GM13976 (cell line): ENCODE measurements at regions not wholly inside any gene's neighbourhood (a gene's known extent, or its start where the extent isn't known, plus 50 kb on each side); places are given as distances from the start of the nearest gene placed in this dataset.

ENCODE experiments used
- DNase-seq: peaks from one replicate; pipeline ENCODE4 v3.0.0; 2012; ENCODE audit warnings: low spot score
- in situ Hi-C: fragments of 300-500 bp; cut with MboI; formaldehyde crosslinking; loops from one replicate; pipeline ENCODE4 v1.12.0; 2022; ENCODE audit warnings: low sequenced_read_pairs, mixed read lengths, inconsistent platforms; ENCODE audit not compliant: unreplicated experiment
- TF ChIP-seq, protein P1 (sequence below): IDR thresholded peaks from 2 replicates; pipeline ENCODE4 v1.5.1; 2012; ENCODE audit warnings: borderline replicate concordance, mild to moderate bottlenecking; ENCODE audit not compliant: insufficient read depth; ENCODE audit errors: extremely low read depth, missing control alignments, control extremely low read depth

DNA sequence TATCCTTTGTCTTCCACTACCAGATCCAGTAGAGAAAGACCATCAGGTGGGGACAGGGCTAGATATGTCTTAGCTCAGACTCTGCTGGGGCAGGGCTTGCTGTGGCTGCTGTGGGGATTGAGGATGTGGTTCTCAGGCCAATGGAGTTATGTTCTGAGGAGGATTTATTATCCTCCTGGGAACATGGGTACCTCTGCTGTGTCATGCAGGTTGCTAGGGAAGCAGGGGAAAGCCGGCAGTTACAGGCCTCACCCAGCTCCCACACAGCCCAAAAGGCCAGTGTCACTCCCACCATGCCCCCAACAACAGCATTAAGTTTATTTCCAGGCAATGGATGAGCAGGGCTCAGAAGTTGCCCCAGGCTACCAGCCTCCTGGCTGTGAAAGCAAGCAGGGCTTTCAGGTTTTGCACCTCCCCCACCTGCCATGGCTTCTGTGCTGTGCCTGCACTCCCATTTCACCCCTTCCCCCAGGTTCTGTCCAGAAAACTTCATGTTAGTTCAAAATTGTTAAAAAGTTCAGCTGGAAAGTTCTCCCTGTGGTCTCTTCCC, 879.9 kb downstream of the ARAP2 start:
- DNase-seq: no peak
- TF ChIP-seq, protein P1, sequence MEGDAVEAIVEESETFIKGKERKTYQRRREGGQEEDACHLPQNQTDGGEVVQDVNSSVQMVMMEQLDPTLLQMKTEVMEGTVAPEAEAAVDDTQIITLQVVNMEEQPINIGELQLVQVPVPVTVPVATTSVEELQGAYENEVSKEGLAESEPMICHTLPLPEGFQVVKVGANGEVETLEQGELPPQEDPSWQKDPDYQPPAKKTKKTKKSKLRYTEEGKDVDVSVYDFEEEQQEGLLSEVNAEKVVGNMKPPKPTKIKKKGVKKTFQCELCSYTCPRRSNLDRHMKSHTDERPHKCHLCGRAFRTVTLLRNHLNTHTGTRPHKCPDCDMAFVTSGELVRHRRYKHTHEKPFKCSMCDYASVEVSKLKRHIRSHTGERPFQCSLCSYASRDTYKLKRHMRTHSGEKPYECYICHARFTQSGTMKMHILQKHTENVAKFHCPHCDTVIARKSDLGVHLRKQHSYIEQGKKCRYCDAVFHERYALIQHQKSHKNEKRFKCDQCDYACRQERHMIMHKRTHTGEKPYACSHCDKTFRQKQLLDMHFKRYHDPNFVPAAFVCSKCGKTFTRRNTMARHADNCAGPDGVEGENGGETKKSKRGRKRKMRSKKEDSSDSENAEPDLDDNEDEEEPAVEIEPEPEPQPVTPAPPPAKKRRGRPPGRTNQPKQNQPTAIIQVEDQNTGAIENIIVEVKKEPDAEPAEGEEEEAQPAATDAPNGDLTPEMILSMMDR: no peak
- in situ Hi-C loops: no loop called here

DNA sequence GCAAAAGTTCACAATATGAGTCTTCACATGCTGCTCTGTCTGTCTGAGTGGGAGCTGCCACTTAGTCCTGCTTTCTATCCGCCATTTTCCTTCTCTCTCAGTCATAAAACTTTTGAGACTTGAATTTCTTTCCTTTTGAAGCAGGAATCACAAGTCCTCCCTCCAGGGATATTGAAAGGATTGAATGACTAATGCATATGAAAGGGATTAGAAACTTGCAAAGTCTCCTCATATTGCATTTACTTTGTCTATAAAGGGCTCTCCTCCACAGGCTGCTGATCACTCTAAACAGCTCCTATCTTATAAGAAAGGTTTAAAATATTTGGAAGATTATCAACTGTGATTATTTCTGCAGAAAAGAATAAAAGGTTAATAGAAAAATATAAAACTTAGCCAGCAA, 879.1 kb downstream of the ARAP2 start:
- in situ Hi-C loops: no loop called here
- DNase-seq: no peak
- TF ChIP-seq, protein P1: no peak

DNA sequence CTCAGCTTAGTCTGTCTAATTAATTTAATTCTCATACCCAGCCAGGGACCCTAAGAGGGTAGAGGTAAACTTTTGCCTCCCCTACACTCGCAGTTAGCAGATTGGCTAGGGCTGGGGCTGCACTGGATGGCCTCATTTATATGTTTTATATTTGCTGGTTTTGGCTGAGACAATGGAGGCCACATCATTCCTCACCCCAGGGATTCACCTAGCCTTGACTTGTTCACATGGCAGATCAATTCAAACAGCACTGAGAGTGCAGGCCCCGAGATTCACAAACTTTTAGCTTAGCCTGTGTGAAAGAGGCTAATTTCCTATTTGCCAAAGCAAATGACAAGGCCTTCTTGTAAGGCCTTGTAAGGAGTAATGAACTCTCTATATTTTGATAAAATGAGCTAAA, 844.4 kb downstream of the ARAP2 start:
- TF ChIP-seq, protein P1: no peak
- no peak for DNase-seq
- in situ Hi-C loops: no loop called here

DNA sequence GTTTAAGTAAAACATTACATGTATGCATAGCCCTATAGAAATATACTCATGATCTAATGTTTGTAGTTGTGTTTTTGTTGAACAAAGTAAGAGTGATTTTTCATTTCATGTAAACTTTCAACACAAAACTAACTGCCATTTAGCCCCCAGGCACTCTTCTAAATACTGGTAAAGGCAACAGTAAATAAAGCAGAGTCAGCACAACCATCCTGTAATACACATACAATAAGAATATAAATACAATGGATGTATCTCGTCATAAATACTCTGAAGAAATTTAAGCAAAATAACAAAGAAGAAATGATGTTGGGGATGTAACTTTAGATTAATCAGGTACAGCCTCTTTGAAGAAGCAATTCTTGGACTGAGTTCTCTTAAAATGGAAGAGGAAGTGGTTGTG, 821.2 kb downstream of the ARAP2 start:
- DNase-seq: no peak
- in situ Hi-C loops: no loop called here
- TF ChIP-seq, protein P1: no peak

DNA sequence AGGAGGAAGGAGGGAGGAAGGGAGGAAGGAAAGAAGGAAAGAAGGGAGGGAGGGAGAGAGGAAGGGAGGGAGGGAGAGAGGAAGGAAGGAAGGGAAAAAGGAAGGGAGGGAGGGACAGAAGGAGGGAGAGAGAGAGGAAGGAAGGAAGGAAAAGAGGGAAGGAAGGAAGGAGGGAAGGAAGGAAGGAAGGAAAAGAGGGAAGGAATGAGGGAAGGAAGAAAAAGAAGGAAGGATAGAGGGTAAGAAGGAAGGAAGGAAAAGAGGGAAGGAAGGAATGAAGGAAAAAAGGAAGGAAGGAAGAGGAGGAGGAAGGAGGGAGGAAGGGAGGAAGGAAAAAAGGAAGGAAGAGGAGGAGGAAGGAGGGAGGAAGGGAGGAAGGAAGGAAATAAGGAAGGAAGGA, 796.8 kb downstream of the ARAP2 start:
- in situ Hi-C loops: no loop called here

DNA sequence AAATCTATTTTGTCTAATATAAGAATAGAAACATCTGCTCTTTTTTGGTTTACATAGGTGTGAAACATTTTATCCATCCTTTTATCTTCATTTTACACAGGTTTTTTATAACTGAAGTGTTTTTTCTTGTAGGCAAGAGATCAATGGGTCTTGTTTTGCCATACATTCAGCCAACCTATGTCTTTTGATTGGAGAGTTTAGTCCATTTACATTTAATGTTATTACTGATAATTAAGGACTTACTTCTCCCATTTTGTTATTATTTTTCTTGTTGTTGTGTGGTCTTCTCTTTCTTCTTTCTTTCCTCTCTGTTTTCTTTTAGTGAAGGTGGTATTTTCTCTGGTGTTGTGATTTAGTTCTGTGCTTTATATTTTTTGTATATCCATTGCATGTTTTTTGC, 785.3 kb downstream of the ARAP2 start:
- no peak for DNase-seq
- TF ChIP-seq, protein P1: no peak
- in situ Hi-C loops: no loop called here

More for the DNA sequence above, 796.8 kb downstream of the ARAP2 start:
- TF ChIP-seq, protein P1: no peak
- no peak for DNase-seq
